Uterus (tissue), 3 donors: ENCODE measurements at regions not wholly inside any gene's neighbourhood (a gene's known extent, or its start where the extent isn't known, plus 50 kb on each side); places are given as distances from the start of the nearest gene placed in this dataset.

Experiments
- DNase-seq, 2 donors: peaks; one replicate each; pipeline ENCODE4 v3.0.0-alpha.2; 2019 to 2020
- H3K27ac ChIP-seq, 2 donors: fragments of 200-600 bp; sonication (generic); 1 replicate in 1 of 2; 2 replicates in 1 of 2; pipeline ENCODE4 v1.5.1; 2016 to 2018
- H3K27me3 ChIP-seq, 2 donors: fragments of 200-600 bp; sonication (generic); one replicate each; pipeline ENCODE4 v1.5.1; 2018 to 2019; ENCODE audit warnings: control low read depth in 1 of 2
- H3K36me3 ChIP-seq, 2 donors: fragments of 200-600 bp; sonication (generic); one replicate each; pipeline ENCODE4 v1.5.1; 2019; ENCODE audit warnings: control low read depth in 1 of 2
- H3K4me1 ChIP-seq, 2 donors: fragments of 200-600 bp; sonication (generic); one replicate each; pipeline ENCODE4 v1.5.1; 2018 to 2019; ENCODE audit warnings: control low read depth in 1 of 2
- H3K4me3 ChIP-seq, 2 donors: fragments of 200-600 bp; sonication (generic); 1 replicate in 1 of 2; 2 replicates in 1 of 2; pipeline ENCODE4 v1.5.1; 2018 to 2019; ENCODE audit warnings: mild to moderate bottlenecking in 1 of 2
- H3K9me3 ChIP-seq, 2 donors: fragments of 200-600 bp; sonication (generic); one replicate each; pipeline ENCODE4 v1.5.1; 2019; ENCODE audit warnings: control low read depth in 1 of 2
- POLR2A ChIP-seq, 2 donors: fragments of 450-650 bp; IDR thresholded peaks; one replicate each; pipeline ENCODE4 v1.6.1; 2016; ENCODE audit warnings: antibody characterized with exemption in 2 of 2, mild to moderate bottlenecking in 1 of 2, moderate library complexity in 1 of 2
- intact Hi-C: fragments of 100-400 bp; cut with DNase I; formaldehyde crosslinking; loops from one replicate; pipeline ENCODE4 v1.15.1; 2023; ENCODE audit warnings: low total_unique reads
- TF ChIP-seq, protein P1 (sequence below), 4 experiments: fragments of 200-600 bp in 2 of 4; fragments of 450-650 bp in 2 of 4; sonication (generic) in 2 of 4; IDR thresholded peaks; one replicate each; pipeline ENCODE4 v1.5.1; 2016 to 2019; ENCODE audit warnings: antibody characterized with exemption in 4 of 4, mild to moderate bottlenecking in 2 of 4, moderate library complexity in 1 of 4
- donor health status: DM: yes; HTN: yes; CAD: no.

DNA sequence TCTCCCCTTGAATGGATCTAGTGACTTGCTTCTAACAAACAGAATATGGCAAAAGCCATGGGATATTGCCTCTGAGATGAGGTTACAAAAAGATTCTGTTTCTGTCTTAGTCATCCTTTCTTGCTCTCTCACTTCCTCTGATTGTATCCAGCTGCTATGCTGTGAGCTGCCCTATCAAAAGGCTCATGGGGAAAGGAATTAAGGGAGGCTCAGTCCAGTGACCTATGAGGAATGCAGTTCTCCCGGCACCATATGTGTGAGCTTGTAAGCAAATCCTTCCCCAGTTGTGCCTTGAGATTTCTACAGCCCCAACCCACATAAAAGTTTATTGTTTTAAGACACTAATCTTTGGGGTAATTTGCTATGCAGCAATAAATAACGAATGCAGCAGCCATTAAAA, 183.1 kb downstream of the KLHL28 start:
- Histone ChIP-seq H3K9me3 (no peaks in the 10 kb centered on the region), H3K27ac (no peak overlapping the region), H3K36me3 (no peaks in the 10 kb centered on the region), H3K27me3 (no peaks in the 10 kb centered on the region), H3K4me1 (no peaks in the 10 kb centered on the region), H3K4me3 (no peak overlapping the region)
- TF ChIP-seq, protein P1, sequence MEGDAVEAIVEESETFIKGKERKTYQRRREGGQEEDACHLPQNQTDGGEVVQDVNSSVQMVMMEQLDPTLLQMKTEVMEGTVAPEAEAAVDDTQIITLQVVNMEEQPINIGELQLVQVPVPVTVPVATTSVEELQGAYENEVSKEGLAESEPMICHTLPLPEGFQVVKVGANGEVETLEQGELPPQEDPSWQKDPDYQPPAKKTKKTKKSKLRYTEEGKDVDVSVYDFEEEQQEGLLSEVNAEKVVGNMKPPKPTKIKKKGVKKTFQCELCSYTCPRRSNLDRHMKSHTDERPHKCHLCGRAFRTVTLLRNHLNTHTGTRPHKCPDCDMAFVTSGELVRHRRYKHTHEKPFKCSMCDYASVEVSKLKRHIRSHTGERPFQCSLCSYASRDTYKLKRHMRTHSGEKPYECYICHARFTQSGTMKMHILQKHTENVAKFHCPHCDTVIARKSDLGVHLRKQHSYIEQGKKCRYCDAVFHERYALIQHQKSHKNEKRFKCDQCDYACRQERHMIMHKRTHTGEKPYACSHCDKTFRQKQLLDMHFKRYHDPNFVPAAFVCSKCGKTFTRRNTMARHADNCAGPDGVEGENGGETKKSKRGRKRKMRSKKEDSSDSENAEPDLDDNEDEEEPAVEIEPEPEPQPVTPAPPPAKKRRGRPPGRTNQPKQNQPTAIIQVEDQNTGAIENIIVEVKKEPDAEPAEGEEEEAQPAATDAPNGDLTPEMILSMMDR (IDR thresholded peaks at IDR 0.05), result no peak
- no peak for TF ChIP-seq POLR2A (IDR thresholded peaks at IDR 0.05)
- DNase-seq, result no peak
- intact Hi-C loops, result no loop called here

DNA sequence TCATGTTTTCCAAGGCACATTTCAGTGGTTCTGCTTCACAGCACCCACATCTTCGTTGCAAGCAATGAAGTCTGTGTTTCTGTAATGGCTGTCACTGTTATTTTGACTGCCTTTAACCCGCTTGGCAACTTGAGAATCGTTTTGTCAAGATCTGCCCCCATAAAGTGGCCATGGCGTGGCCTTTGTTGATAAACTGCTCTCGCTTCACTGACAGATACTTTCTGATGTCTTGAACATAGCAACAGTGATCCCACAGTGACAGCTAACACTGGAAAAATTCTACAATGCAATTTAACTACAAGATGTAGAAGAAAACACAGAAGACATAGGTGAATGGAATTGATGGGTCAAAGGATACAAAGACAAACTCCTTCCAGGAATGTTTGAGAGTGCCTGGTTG, 184.2 kb downstream of the KLHL28 start:
- no peaks in the 10 kb centered on the region for H3K36me3 ChIP-seq
- H3K27ac ChIP-seq, result no peak overlapping the region
- no peaks in the 10 kb centered on the region for H3K9me3 ChIP-seq
- TF ChIP-seq, protein P1 (IDR thresholded peaks at IDR 0.05), result no peak
- no peak for TF ChIP-seq POLR2A (IDR thresholded peaks at IDR 0.05)
- no peaks in the 10 kb centered on the region for H3K4me1 ChIP-seq
- H3K27me3 ChIP-seq, result no peaks in the 10 kb centered on the region
- DNase-seq, result no peak
- intact Hi-C loops, result no loop called here
- no peak overlapping the region for H3K4me3 ChIP-seq

DNA sequence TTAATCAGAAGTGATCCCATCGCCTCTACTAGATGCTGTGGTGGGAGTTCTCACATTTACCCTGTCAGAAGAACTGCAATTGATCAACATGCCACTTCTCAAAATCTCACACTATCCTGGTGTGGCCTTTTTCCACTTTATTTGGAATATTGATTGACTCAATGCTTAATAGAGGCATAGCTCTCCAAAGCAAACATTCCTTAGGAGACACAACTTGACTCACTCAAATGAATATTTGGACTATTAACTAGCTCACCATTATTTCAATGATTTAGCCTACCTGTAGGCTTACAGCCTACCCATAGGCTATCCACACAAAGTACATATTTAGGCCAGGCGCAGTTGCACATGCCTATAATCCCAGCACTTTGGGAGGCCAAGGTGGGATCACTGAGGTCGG, 186.5 kb downstream of the KLHL28 start:
- no peak for DNase-seq
- intact Hi-C loops, result no loop called here
- Histone ChIP-seq H3K27me3 (no peaks in the 10 kb centered on the region), H3K36me3 (no peaks in the 10 kb centered on the region), H3K4me1 (no peaks in the 10 kb centered on the region), H3K4me3 (no peak overlapping the region), H3K27ac (no peak overlapping the region), H3K9me3 (no peaks in the 10 kb centered on the region)
- TF ChIP-seq POLR2A (IDR thresholded peaks at IDR 0.05), result no peak
- TF ChIP-seq, protein P1 (IDR thresholded peaks at IDR 0.05), result no peak

DNA sequence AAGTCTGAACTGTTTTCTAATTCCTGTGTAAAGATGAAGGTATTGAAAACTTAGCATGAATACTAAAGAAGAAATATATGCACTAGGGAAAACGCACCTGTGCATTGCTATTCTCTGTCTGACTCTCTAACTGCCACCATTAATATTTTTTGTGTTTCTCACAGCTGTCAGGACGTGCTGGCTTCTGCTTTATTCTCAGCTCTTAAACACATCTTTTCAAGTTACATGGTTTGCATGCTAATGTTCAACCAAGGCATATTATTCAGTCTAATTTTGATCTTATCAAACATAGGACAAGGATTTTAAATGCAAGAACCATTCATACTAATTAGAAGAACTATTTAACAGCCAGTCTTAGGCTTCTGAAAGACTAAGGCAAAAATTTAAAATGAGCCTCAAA, 187.4 kb downstream of the KLHL28 start:
- intact Hi-C loops, result no loop called here
- no peak for TF ChIP-seq POLR2A (IDR thresholded peaks at IDR 0.05)
- TF ChIP-seq, protein P1 (IDR thresholded peaks at IDR 0.05), result no peak

DNA sequence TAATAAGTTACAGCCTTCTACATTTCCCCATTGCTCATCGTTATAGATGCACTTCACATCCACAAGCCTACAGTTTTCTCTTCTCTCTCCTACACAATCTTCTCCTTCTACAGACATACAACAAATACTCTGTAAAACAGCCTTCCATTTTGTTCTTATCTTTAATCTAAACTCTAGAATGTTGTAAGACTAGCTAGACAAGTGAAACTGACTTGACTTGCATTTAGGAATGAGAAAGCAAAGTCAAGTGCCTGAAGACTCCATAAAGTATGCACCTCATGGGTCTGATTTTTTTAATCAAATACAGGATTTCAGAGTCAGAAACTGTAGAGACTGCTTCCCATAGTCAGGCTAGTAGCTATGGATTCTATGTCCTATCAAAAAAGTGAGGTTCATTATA, 190.3 kb downstream of the KLHL28 start:
- no peak for TF ChIP-seq POLR2A (IDR thresholded peaks at IDR 0.05)
- TF ChIP-seq, protein P1 (IDR thresholded peaks at IDR 0.05), result no peak
- Histone ChIP-seq H3K4me1 (no peaks in the 10 kb centered on the region), H3K27me3 (no peaks in the 10 kb centered on the region), H3K36me3 (no peaks in the 10 kb centered on the region), H3K9me3 (no peaks in the 10 kb centered on the region), H3K4me3 (no peak overlapping the region), H3K27ac (no peak overlapping the region)
- DNase-seq, result no peak
- intact Hi-C loops, result no loop called here

More for the DNA sequence above, 187.4 kb downstream of the KLHL28 start:
- Histone ChIP-seq H3K27ac (no peak overlapping the region), H3K9me3 (no peaks in the 10 kb centered on the region), H3K4me1 (no peaks in the 10 kb centered on the region), H3K36me3 (no peaks in the 10 kb centered on the region), H3K4me3 (no peak overlapping the region), H3K27me3 (no peaks in the 10 kb centered on the region)
- DNase-seq, result no peak
